ENCODE measurements at regions not wholly inside any gene's neighbourhood (a gene's known extent, or its start where the extent isn't known, plus 50 kb on each side); places are given as distances from the start of the nearest gene placed in this dataset.

DNA sequence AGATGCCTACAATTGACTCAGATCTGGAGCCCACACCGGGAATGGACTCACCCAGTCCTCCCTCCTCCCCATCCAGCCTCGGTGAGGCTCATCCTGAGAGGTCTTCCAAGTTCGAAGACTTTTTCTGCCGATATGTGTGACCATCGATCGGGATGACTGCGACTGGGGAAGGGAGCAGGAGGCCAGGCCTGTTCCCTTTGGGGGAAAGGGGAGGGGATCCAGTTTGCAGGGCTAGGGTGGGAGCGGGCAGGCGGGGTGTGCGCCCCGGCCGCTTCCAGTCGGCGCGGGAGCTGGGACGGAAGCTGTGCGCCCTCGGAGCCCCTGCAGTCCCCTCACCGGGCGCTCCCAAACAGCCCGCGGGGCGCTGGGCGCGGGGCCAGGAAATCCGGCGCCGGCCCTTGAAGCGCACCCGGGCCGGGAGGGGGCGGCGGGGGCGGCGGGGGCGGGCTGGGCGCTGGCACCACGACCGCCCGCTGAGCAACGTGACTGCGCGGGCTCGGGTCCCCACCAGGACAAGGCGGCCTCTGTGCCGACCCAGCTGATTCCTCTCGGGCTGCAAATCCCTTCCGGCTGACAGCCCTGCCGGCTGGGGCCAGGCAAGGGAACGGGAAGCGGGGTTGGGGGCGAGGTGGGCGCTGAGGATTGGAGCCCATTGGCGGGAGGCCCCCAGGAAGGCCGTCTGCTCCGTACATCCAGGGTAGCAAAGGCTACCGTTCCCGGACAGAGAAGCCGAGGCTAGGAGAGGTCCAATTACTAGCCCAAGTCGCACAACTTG lies 103.9 kb downstream of the EBNA1BP2 start:
- TF ChIP-seq EZH2 (IDR thresholded peaks at IDR 0.05) (no peak), CTCF (IDR thresholded peaks at IDR 0.05) (no peak)

Data from neural progenitor cell (in vitro differentiated cells).